ENCODE measurements at regions not wholly inside any gene's neighbourhood (a gene's known extent, or its start where the extent isn't known, plus 50 kb on each side); places are given as distances from the start of the nearest gene placed in this dataset.

- TF ChIP-seq, protein P1, sequence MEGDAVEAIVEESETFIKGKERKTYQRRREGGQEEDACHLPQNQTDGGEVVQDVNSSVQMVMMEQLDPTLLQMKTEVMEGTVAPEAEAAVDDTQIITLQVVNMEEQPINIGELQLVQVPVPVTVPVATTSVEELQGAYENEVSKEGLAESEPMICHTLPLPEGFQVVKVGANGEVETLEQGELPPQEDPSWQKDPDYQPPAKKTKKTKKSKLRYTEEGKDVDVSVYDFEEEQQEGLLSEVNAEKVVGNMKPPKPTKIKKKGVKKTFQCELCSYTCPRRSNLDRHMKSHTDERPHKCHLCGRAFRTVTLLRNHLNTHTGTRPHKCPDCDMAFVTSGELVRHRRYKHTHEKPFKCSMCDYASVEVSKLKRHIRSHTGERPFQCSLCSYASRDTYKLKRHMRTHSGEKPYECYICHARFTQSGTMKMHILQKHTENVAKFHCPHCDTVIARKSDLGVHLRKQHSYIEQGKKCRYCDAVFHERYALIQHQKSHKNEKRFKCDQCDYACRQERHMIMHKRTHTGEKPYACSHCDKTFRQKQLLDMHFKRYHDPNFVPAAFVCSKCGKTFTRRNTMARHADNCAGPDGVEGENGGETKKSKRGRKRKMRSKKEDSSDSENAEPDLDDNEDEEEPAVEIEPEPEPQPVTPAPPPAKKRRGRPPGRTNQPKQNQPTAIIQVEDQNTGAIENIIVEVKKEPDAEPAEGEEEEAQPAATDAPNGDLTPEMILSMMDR (IDR thresholded peaks at IDR 0.05): no peak
- no peaks in the 10 kb centered on the region for H3K27me3 Mint-ChIP-seq (ENCODE audit: unreplicated experiment)
- H3K4me3 Mint-ChIP-seq (ENCODE audit: unreplicated experiment): no peak overlapping the region
- H3K27ac Mint-ChIP-seq (ENCODE audit: unreplicated experiment): no peak overlapping the region
- H3K36me3 Mint-ChIP-seq (ENCODE audit: unreplicated experiment): no peaks in the 10 kb centered on the region
- H3K4me1 Mint-ChIP-seq (ENCODE audit: unreplicated experiment): peaks cover 3% of the 10 kb centered on the region
- H3K9me3 Mint-ChIP-seq (ENCODE audit: unreplicated experiment): no peaks in the 10 kb centered on the region
- DNase-seq (ENCODE audit: extremely low spot score, unreplicated experiment): no peak
Measured at GRCh38 chr1:199220031-199220430, 581.2 kb downstream of the PTPRC start.

DNA sequence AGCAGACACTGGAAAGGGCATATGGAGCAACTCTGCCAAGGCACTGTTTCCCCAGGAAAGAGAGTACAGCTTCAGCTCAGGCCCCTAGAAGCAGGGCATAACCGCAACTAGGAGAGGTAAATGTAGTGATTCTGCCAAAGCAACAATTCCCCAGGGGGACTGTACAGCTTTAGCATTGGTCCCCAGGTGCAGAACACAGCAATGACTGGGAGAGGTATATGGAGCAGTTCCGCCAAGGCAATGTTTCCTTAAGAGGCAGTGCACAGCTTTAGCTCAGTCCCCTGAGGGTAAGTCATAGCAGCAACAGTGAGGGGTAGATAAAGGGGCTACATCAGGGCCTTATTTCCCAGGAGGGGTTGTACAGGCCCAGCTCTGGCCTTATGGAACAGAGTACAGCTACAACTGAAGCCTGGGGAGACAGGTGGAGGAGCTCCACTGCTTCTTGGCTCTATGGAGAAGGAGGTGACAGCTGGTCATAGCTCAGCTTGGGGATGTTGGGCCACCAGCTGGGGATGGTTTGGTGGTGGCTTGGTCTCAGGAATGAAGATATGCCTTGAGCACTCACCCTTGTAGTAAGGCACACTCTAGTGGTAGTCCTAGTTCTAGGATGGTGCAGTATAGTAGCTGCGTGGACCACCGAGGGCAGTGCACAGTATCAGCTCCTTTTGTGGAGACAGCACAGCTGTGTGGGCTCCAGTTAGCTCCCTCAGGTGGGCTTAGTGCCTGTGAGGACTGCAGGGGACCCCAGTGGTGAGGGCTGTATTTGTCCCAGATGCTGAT lies 582.7 kb downstream of the PTPRC start:
- H3K27me3 Mint-ChIP-seq (ENCODE audit: unreplicated experiment): no peaks in the 10 kb centered on the region
- H3K27ac Mint-ChIP-seq (ENCODE audit: unreplicated experiment): no peak overlapping the region
- no peaks in the 10 kb centered on the region for H3K36me3 Mint-ChIP-seq (ENCODE audit: unreplicated experiment)
- TF ChIP-seq, protein P1 (IDR thresholded peaks at IDR 0.05): no peak
- DNase-seq (ENCODE audit: extremely low spot score, unreplicated experiment): no peak
- H3K4me1 Mint-ChIP-seq (ENCODE audit: unreplicated experiment): peaks cover 18% of the 10 kb centered on the region
- H3K4me3 Mint-ChIP-seq (ENCODE audit: unreplicated experiment): no peak overlapping the region
- no peaks in the 10 kb centered on the region for H3K9me3 Mint-ChIP-seq (ENCODE audit: unreplicated experiment)

GRCh38 chr1:199223936-199224335 lies 585.1 kb downstream of the PTPRC start:
- DNase-seq (ENCODE audit: extremely low spot score, unreplicated experiment): no peak
- Mint-ChIP-seq H3K36me3 (ENCODE audit: unreplicated experiment) (no peaks in the 10 kb centered on the region), H3K27ac (ENCODE audit: unreplicated experiment) (no peak overlapping the region), H3K9me3 (ENCODE audit: unreplicated experiment) (no peaks in the 10 kb centered on the region), H3K27me3 (ENCODE audit: unreplicated experiment) (no peaks in the 10 kb centered on the region), H3K4me3 (ENCODE audit: unreplicated experiment) (no peak overlapping the region), H3K4me1 (ENCODE audit: unreplicated experiment) (peaks cover 28% of the 10 kb centered on the region)
- TF ChIP-seq, protein P1 (IDR thresholded peaks at IDR 0.05): no peak

- DNase-seq (ENCODE audit: extremely low spot score, unreplicated experiment): no peak
- Mint-ChIP-seq H3K27me3 (ENCODE audit: unreplicated experiment) (no peaks in the 10 kb centered on the region), H3K4me3 (ENCODE audit: unreplicated experiment) (no peak overlapping the region), H3K4me1 (ENCODE audit: unreplicated experiment) (peaks cover 28% of the 10 kb centered on the region), H3K27ac (ENCODE audit: unreplicated experiment) (peak overlapping the region; percentile 16), H3K9me3 (ENCODE audit: unreplicated experiment) (peaks cover 5% of the 10 kb centered on the region), H3K36me3 (ENCODE audit: unreplicated experiment) (no peaks in the 10 kb centered on the region)
- TF ChIP-seq, protein P1 (IDR thresholded peaks at IDR 0.05): no peak
Measured at GRCh38 chr1:199226163-199226562, 587.3 kb downstream of the PTPRC start.

GRCh38 chr1:199242147-199242546 lies 603.3 kb downstream of the PTPRC start:
- TF ChIP-seq, protein P1 (IDR thresholded peaks at IDR 0.05): no peak

More at GRCh38 chr1:199242147-199242546, 603.3 kb downstream of the PTPRC start:
- DNase-seq (ENCODE audit: extremely low spot score, unreplicated experiment): no peak
- no peaks in the 10 kb centered on the region for H3K36me3 Mint-ChIP-seq (ENCODE audit: unreplicated experiment)
- H3K4me3 Mint-ChIP-seq (ENCODE audit: unreplicated experiment): no peak overlapping the region
- no peak overlapping the region for H3K27ac Mint-ChIP-seq (ENCODE audit: unreplicated experiment)
- H3K4me1 Mint-ChIP-seq (ENCODE audit: unreplicated experiment): peaks cover 2% of the 10 kb centered on the region
- no peaks in the 10 kb centered on the region for H3K27me3 Mint-ChIP-seq (ENCODE audit: unreplicated experiment)
- H3K9me3 Mint-ChIP-seq (ENCODE audit: unreplicated experiment): peaks cover 8% of the 10 kb centered on the region
